ENCODE measurements at regions not wholly inside any gene's neighbourhood (a gene's known extent, or its start where the extent isn't known, plus 50 kb on each side); places are given as distances from the start of the nearest gene placed in this dataset.

DNA sequence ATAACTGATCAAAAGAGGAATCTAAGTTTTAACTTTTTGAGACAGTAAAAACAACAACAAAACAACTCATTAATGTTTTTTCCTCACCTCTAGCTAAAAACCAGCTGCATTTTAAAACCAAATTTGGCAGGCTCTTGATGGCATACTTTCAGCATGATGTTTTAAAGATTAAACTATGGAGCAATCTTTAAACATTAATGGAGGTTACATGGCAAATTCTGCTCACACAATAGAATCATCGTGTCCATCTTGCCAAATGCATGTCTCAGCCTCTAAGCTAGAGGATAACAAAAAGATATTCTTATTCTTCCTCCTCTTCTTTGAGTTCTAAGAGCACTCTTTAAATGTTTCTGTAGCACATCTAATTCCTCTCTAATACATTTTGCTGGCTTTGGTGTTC, 579.8 kb upstream of the PKN2 start:
- no peak for DNase-seq (ENCODE audit: extremely low spot score)
- CTCF ChIA-PET: interaction anchor here (0.9 kb wide), 1 partner anchor 10 kb away, joined by 3 read pairs; no protein-coding TSS in a partner anchor
- POLR2A ChIA-PET: no interaction called here
- TF ChIP-seq, protein P1, sequence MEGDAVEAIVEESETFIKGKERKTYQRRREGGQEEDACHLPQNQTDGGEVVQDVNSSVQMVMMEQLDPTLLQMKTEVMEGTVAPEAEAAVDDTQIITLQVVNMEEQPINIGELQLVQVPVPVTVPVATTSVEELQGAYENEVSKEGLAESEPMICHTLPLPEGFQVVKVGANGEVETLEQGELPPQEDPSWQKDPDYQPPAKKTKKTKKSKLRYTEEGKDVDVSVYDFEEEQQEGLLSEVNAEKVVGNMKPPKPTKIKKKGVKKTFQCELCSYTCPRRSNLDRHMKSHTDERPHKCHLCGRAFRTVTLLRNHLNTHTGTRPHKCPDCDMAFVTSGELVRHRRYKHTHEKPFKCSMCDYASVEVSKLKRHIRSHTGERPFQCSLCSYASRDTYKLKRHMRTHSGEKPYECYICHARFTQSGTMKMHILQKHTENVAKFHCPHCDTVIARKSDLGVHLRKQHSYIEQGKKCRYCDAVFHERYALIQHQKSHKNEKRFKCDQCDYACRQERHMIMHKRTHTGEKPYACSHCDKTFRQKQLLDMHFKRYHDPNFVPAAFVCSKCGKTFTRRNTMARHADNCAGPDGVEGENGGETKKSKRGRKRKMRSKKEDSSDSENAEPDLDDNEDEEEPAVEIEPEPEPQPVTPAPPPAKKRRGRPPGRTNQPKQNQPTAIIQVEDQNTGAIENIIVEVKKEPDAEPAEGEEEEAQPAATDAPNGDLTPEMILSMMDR (IDR thresholded peaks at IDR 0.05; ENCODE audit: control extremely low read depth, extremely low read depth, low read depth, missing control alignments): no peak

- POLR2A ChIA-PET: no interaction called here
- TF ChIP-seq, protein P1 (IDR thresholded peaks at IDR 0.05; ENCODE audit: control extremely low read depth, extremely low read depth, low read depth, missing control alignments): no peak
- DNase-seq (ENCODE audit: extremely low spot score): no peak
- CTCF ChIA-PET: interaction anchor here (1.0 kb wide), 1 partner anchor 8 kb away, joined by 3 read pairs; no protein-coding TSS in a partner anchor
These were observed 579.2 kb upstream of the PKN2 start for GRCh38 chr1:88104886-88105285.

DNA sequence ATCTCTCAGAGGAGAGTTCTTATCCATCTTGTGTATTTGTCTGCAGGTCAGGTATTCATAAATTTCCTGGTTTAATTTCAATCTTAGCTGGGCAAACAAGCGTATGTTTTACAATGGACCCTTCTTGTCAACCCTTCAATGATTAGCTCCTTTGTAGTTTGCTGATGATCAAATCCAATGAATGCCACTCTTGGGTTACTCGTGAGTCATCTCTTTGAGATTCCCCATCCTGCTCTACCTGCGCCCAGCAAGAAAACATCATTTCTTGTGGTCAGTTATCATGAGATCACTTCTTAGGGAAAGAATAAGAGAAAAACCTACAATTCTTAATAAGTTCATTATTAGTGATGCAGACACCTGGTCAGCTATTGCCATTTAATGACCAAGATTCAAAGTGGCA, 572.3 kb upstream of the PKN2 start:
- POLR2A ChIA-PET: no interaction called here

DNA sequence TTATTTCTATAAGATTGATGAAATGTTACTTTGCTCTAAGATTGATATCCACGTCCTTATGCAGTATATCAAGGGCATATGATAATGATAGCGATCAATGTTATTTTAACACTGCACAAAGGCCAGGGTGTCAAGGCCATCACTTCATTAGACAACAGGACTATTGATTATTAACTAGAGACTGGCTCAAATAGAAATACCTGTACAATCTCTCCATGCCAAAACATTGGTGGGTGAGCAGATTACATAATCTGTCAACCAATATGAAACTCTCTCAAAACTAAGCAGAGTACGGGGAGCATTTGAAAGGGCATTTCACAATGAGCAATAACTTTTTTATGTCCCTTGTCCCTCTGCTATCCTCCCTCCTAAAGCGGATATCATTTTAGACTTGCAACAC, 566.5 kb upstream of the PKN2 start:
- CTCF ChIA-PET: interaction anchor here (1.1 to 1.5 kb wide), 2 partner anchors 14 to 28 kb away, joined by 3 read pairs; no protein-coding TSS in a partner anchor
- POLR2A ChIA-PET: no interaction called here
- DNase-seq (ENCODE audit: extremely low spot score): no peak
- TF ChIP-seq, protein P1 (IDR thresholded peaks at IDR 0.05; ENCODE audit: control extremely low read depth, extremely low read depth, low read depth, missing control alignments): no peak

More for the DNA sequence above, 572.3 kb upstream of the PKN2 start:
- CTCF ChIA-PET: interaction anchor here (0.6 to 1.0 kb wide), 2 partner anchors 12 to 16 kb away, joined by 3 read pairs; no protein-coding TSS in a partner anchor
- TF ChIP-seq, protein P1 (IDR thresholded peaks at IDR 0.05; ENCODE audit: control extremely low read depth, extremely low read depth, low read depth, missing control alignments): no peak
- DNase-seq (ENCODE audit: extremely low spot score): no peak

DNA sequence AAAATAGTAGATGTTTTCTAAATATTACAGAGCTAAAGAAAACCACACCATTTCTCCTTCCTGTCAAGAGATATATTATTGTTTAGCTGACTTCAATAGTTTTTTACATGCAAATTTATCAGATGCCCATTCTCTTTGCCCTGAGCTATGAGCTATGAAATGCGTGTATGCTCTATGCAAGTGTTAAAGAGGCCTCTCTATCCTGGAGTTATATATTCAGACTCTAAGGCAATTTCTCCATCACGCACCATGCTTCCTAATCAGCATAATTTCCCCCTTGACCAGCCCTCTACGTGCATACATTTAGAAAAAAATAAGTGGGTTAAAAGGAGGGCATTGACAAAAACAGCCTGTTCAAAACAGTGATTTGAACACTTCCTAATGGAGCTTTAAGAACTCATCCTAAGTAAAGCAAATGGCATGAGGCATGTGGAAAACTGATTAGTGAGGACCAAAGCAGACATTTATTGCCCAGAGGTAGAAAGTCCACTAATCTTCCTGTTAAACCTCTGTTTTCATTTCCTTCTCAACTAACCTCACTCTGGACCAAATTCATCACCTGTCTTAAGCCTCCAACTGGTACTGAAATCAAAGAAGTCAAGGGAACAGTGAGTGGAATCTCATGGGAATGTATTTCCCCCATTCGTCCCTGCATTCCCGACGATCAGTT, 565.8 kb upstream of the PKN2 start:
- ChIA-PET POLR2A (no interaction called here), CTCF (interaction anchor here (1.1 kb wide), 1 partner anchor 28 kb away, joined by 3 read pairs; no protein-coding TSS in a partner anchor)
- TF ChIP-seq, protein P1 (IDR thresholded peaks at IDR 0.05; ENCODE audit: control extremely low read depth, extremely low read depth, low read depth, missing control alignments): no peak

GRCh38 chr1:88124614-88125013, 559.5 kb upstream of the PKN2 start:
- ChIA-PET CTCF (no interaction called here), POLR2A (no interaction called here)
- no peak for DNase-seq (ENCODE audit: extremely low spot score)
- TF ChIP-seq, protein P1 (IDR thresholded peaks at IDR 0.05; ENCODE audit: control extremely low read depth, extremely low read depth, low read depth, missing control alignments): no peak

More for the DNA sequence above, 565.8 kb upstream of the PKN2 start:
- DNase-seq (ENCODE audit: extremely low spot score): no peak

Measured in GM10248 (cell line).